PC-3 (cell line): ENCODE measurements at regions not wholly inside any gene's neighbourhood (a gene's known extent, or its start where the extent isn't known, plus 50 kb on each side); places are given as distances from the start of the nearest gene placed in this dataset.

ENCODE experiments used
- EZH2 ChIP-seq: fragments of 300-600 bp; sonication (generic); IDR thresholded peaks from one replicate; pipeline ENCODE4 v1.6.1; 2017; ENCODE audit warnings: antibody characterized with exemption, mild to moderate bottlenecking, low read length; ENCODE audit not compliant: unreplicated experiment
- EZH2phosphoT487 ChIP-seq: fragments of 300-600 bp; sonication (generic); IDR thresholded peaks from 2 replicates; pipeline ENCODE4 v1.6.1; 2018; ENCODE audit warnings: mild to moderate bottlenecking, antibody characterized with exemption, low read length, borderline replicate concordance
- TF ChIP-seq, protein P1 (sequence below): fragments of 300-600 bp; sonication (generic); conservative IDR thresholded peaks from 2 replicates; pipeline ENCODE4 v1.5.1; 2017; ENCODE audit warnings: antibody characterized with exemption, low read depth, mild to moderate bottlenecking, low read length

DNA sequence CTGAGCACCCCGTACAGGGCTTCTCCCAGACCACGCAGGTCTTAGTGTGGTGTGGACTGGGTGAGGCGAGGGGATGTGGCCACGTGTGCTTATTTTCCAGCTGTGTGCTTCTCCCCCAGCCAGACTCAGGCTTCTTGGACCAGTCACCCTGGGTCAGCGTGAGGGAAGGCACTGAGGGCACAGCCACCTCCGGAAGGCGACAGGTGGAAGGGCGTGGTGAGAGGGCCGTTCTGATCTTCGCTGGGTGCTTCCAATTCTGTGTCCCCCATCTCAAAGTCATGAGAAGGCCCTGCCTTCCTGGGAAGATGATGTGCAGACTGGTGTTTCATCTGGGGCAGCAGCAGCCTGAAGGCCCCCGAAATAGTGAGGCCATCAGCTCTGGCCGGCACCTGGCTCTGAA lies 169.7 kb upstream of the MYCN start:
- TF ChIP-seq, protein P1, sequence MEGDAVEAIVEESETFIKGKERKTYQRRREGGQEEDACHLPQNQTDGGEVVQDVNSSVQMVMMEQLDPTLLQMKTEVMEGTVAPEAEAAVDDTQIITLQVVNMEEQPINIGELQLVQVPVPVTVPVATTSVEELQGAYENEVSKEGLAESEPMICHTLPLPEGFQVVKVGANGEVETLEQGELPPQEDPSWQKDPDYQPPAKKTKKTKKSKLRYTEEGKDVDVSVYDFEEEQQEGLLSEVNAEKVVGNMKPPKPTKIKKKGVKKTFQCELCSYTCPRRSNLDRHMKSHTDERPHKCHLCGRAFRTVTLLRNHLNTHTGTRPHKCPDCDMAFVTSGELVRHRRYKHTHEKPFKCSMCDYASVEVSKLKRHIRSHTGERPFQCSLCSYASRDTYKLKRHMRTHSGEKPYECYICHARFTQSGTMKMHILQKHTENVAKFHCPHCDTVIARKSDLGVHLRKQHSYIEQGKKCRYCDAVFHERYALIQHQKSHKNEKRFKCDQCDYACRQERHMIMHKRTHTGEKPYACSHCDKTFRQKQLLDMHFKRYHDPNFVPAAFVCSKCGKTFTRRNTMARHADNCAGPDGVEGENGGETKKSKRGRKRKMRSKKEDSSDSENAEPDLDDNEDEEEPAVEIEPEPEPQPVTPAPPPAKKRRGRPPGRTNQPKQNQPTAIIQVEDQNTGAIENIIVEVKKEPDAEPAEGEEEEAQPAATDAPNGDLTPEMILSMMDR, result no peak
- no peak for TF ChIP-seq EZH2phosphoT487
- no peak for TF ChIP-seq EZH2
